NT2/D1 (cell line): ENCODE measurements at regions not wholly inside any gene's neighbourhood (a gene's known extent, or its start where the extent isn't known, plus 50 kb on each side); places are given as distances from the start of the nearest gene placed in this dataset.

Source experiments
- SUZ12 ChIP-seq: IDR thresholded peaks from 2 replicates; pipeline ENCODE4 v1.6.1; 2011; ENCODE audit not compliant: insufficient read length, insufficient read depth; ENCODE audit errors: extremely low read depth
- ZNF274 ChIP-seq: IDR thresholded peaks from 2 replicates; pipeline ENCODE4 v1.6.1; 2011; ENCODE audit warnings: mild to moderate bottlenecking, low read depth, low read length

DNA sequence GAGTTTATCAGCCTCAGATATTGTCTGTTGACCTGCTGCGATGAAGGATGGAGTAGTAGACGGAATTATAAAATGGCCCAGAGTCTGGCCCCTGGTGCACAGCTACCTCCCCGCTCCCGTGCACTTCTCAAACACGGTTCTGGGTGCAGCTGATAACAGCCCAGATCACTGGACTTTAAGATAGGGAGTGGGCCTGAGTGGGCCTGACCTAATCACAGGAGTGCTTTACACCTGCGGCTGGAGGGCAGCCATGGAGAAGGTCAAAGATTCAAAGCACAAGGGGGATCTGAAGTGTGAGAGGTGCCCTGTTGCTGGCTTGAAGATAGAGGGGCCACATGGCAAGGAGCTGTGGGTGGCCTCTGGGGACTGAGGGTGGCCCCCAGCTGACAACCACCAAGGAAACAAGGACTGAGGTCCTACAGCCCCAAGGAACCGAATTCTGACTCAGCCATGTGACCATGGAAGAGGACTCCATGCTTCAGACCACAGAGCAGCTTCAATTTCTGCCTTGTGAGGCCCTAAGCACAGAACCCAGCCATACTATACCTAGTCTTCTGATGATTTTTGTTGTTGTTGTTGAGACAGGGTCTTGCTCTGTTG lies 113.4 kb downstream of the ZNF664 start:
- no peak for TF ChIP-seq SUZ12
- no peak for TF ChIP-seq ZNF274
